ENCODE measurements at regions not wholly inside any gene's neighbourhood (a gene's known extent, or its start where the extent isn't known, plus 50 kb on each side); places are given as distances from the start of the nearest gene placed in this dataset.

- TF ChIP-seq CTCF (conservative IDR thresholded peaks at IDR 0.05; ENCODE audit: low read depth, low read length) (no peak), EZH2 (IDR thresholded peaks at IDR 0.05; ENCODE audit: borderline replicate concordance, low read depth, low read length, poor library complexity, severe bottlenecking) (no peak)
Measured at GRCh38 chr12:4833524-4833923, 76.2 kb upstream of the KCNA1 start.

Data from A673 (cell line).